ENCODE measurements at regions not wholly inside any gene's neighbourhood (a gene's known extent, or its start where the extent isn't known, plus 50 kb on each side); places are given as distances from the start of the nearest gene placed in this dataset.
"Not testable (repeated sequence)": the region's sequence is repeated elsewhere in the genome, so short reads cannot be mapped to it uniquely, and the experiment has no call there.

DNA sequence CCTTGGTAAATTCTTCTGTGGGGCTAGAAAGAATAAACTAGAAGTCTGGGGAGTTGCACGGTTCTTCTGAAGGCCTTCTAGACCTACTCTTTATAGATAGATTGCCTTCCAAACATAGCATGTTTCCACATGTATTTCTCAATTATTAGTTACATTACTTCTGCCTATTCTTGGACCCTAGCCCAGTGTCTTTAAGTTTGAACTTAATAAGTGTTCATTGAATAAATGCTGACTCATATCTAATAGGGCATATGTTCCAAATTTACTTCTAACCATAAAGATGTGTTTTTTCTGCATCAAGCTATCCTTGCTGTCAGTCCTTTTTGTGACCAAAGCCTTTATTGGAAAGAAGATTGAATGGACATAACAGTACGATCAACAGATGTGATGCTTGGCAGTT is 503.6 kb upstream of the ZFP42 start:
- TF ChIP-seq, protein P1, sequence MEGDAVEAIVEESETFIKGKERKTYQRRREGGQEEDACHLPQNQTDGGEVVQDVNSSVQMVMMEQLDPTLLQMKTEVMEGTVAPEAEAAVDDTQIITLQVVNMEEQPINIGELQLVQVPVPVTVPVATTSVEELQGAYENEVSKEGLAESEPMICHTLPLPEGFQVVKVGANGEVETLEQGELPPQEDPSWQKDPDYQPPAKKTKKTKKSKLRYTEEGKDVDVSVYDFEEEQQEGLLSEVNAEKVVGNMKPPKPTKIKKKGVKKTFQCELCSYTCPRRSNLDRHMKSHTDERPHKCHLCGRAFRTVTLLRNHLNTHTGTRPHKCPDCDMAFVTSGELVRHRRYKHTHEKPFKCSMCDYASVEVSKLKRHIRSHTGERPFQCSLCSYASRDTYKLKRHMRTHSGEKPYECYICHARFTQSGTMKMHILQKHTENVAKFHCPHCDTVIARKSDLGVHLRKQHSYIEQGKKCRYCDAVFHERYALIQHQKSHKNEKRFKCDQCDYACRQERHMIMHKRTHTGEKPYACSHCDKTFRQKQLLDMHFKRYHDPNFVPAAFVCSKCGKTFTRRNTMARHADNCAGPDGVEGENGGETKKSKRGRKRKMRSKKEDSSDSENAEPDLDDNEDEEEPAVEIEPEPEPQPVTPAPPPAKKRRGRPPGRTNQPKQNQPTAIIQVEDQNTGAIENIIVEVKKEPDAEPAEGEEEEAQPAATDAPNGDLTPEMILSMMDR (IDR thresholded peaks at IDR 0.05; ENCODE audit: extremely low read depth, insufficient read depth, missing control alignments) = no peak
- DNase-seq (ENCODE audit: low spot score) = no peak
- in situ Hi-C loops (cut with MboI; ENCODE audit: low pct_unique_long_range_greater_than_20kb, low sequenced_read_pairs, unreplicated experiment) = no loop called here

- DNase-seq (ENCODE audit: low spot score) = no peak
- in situ Hi-C loops (cut with MboI; ENCODE audit: low pct_unique_long_range_greater_than_20kb, low sequenced_read_pairs, unreplicated experiment) = no loop called here
- TF ChIP-seq, protein P1 (IDR thresholded peaks at IDR 0.05; ENCODE audit: extremely low read depth, insufficient read depth, missing control alignments) = no peak
These were observed 501.9 kb upstream of the ZFP42 start for GRCh38 chr4:187493661-187494060.

GRCh38 chr4:187499956-187500355 is 495.6 kb upstream of the ZFP42 start:
- DNase-seq (ENCODE audit: low spot score) = no peak
- in situ Hi-C loops (cut with MboI; ENCODE audit: low pct_unique_long_range_greater_than_20kb, low sequenced_read_pairs, unreplicated experiment) = no loop called here
- TF ChIP-seq, protein P1 (IDR thresholded peaks at IDR 0.05; ENCODE audit: extremely low read depth, insufficient read depth, missing control alignments) = no peak

- in situ Hi-C loops (cut with MboI; ENCODE audit: low pct_unique_long_range_greater_than_20kb, low sequenced_read_pairs, unreplicated experiment) = no loop called here
- no peak for DNase-seq (ENCODE audit: low spot score)
- TF ChIP-seq, protein P1 (IDR thresholded peaks at IDR 0.05; ENCODE audit: extremely low read depth, insufficient read depth, missing control alignments) = no peak
These were observed 494.8 kb upstream of the ZFP42 start for GRCh38 chr4:187500796-187501195.

- in situ Hi-C loops (cut with MboI; ENCODE audit: low pct_unique_long_range_greater_than_20kb, low sequenced_read_pairs, unreplicated experiment) = no loop called here
- TF ChIP-seq, protein P1 (IDR thresholded peaks at IDR 0.05; ENCODE audit: extremely low read depth, insufficient read depth, missing control alignments) = no peak
These were observed 493.8 kb upstream of the ZFP42 start for GRCh38 chr4:187501731-187502130.

DNA sequence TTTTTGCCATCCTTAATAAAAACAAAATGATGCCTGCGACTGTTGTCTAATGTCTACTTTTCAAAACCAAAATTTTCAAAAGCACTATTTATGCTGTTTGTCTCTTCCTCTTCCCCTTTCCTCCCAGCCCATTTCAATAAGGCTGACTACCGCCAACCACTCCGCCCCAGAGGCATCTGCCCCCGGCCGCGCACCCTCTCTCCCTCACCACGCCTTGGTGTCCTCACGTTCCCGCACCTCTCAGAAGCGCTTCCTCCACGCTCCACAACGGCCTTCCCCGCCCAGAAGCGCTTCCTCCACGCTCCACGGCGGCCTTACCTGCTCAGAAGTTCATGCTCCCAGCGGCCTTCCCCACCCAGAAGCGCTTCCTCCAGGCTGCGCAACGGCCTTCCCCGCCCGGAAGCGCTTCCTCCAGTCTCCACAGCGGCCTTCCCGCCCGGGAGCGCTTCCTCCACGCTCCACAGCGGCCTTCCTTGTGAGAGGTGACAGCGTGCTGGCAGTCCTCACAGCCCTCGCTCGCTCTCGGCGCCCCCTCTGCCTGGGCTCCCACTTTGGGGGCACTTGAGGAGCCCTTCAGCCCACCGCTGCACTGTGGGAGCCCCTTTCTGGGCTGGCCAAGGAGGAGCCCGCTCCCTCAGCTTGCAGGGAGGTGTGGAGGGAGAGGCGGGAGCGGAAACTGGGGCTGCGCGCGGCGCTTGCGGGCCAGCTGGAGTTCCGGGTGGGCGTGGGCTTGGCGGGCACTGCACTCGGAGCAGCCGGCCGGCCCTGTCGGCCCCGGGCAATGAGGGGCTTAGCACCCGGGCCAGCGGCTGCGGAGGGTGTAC is 490.4 kb upstream of the ZFP42 start:
- in situ Hi-C loops (cut with MboI; ENCODE audit: low pct_unique_long_range_greater_than_20kb, low sequenced_read_pairs, unreplicated experiment) = no loop called here
- TF ChIP-seq, protein P1 (IDR thresholded peaks at IDR 0.05; ENCODE audit: extremely low read depth, insufficient read depth, missing control alignments) = no peak
- DNase-seq (ENCODE audit: low spot score) = peak; percentile 22

More at GRCh38 chr4:187501731-187502130, 493.8 kb upstream of the ZFP42 start:
- no peak for DNase-seq (ENCODE audit: low spot score)

DNA sequence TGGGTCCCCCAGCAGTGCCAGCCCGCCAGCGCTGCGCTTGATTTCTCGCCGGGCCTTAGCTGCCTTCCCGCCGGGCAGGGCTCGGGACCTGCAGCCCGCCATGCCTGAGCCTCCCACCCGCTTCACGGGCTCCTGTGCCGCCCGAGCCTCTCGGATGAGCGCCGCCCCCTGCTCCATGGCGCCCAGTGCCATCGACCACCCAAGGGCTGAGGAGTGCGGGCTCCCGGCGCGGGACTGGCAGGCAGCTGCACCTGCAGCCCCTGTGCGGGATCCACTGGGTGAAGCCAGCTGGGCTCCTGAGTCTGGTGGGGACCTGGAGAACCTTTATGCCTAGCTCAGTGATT is 489.8 kb upstream of the ZFP42 start:
- DNase-seq (ENCODE audit: low spot score); in situ Hi-C loops (cut with MboI; ENCODE audit: low pct_unique_long_range_greater_than_20kb, low sequenced_read_pairs, unreplicated experiment): not testable (repeated sequence)

Data from GM13977 (cell line).